ENCODE measurements at regions not wholly inside any gene's neighbourhood (a gene's known extent, or its start where the extent isn't known, plus 50 kb on each side); places are given as distances from the start of the nearest gene placed in this dataset.
"Not testable (repeated sequence)": the region's sequence is repeated elsewhere in the genome, so short reads cannot be mapped to it uniquely, and the experiment has no call there.

DNA sequence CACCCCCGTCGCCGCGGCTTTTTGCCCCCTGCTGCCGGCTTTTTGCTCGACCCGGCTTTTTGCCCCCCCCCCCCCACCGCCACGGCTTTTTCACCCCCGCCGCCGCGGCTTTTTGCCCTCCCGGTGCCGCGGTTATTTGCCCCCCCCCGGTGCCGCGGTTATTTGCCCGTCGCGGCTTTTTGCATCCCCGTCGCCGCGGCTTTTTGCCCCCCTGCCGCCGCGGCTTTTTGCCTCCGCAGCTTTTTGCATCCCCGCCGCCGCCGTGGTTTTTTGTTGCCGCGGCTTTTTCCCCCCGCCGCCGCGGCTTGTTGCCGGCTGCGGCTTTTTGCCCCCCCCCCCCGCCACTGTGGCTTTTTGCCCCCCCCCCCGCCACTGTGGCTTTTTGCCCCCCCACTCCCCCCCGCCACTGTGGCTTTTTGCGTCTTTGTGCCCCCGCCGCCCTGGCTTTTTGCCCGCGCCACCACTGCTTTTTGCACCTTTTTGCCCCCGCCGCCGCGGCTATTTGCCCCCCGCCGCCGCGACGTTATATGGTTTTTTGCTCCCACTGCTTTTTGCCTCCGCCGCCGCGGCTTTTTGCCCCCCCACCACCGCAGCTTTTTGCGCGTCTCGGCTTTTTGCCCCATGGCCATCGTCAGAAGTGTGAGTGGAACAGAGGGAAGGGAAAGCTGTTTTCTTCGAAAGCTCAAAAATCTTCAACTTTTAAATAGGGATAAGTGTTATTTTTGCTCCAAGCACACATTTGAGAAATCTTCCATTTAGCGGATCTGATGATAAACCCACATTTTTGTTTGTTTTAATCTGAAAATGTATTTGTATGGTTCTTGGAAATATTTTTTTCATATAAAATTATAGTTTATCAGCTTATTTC is 2787.6 kb downstream of the RPIA start:
- TF ChIP-seq, protein P1, sequence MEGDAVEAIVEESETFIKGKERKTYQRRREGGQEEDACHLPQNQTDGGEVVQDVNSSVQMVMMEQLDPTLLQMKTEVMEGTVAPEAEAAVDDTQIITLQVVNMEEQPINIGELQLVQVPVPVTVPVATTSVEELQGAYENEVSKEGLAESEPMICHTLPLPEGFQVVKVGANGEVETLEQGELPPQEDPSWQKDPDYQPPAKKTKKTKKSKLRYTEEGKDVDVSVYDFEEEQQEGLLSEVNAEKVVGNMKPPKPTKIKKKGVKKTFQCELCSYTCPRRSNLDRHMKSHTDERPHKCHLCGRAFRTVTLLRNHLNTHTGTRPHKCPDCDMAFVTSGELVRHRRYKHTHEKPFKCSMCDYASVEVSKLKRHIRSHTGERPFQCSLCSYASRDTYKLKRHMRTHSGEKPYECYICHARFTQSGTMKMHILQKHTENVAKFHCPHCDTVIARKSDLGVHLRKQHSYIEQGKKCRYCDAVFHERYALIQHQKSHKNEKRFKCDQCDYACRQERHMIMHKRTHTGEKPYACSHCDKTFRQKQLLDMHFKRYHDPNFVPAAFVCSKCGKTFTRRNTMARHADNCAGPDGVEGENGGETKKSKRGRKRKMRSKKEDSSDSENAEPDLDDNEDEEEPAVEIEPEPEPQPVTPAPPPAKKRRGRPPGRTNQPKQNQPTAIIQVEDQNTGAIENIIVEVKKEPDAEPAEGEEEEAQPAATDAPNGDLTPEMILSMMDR (IDR thresholded peaks at IDR 0.05; ENCODE audit: low read depth, low read length) = not testable (repeated sequence)
- not testable (repeated sequence) for TF ChIP-seq EZH2phosphoT487 (IDR thresholded peaks at IDR 0.05; ENCODE audit: low read depth)

Data from OCI-LY3 (cell line).